ENCODE measurements at regions not wholly inside any gene's neighbourhood (a gene's known extent, or its start where the extent isn't known, plus 50 kb on each side); places are given as distances from the start of the nearest gene placed in this dataset.
"Not testable (repeated sequence)": the region's sequence is repeated elsewhere in the genome, so short reads cannot be mapped to it uniquely, and the experiment has no call there.

DNA sequence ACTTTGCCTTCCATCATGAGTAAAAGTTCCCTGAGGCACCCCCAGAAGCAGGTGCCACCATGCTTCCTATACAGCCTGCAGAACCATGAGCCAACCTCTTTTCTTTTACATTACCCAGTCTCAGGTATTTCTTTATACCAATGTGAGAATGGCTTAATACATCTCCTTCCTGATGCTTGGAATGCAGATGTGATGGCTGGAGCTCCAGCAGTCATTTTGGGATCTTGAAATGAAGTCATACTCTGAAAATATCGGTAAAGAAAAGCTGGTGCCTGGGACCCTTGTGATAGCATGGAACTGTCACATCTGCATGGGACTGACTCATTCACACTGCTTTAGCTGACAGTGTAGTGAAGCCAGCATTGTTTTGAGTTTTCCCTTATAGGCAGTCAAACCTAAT is 634.5 kb upstream of the NRP1 start:
- no peaks in the 10 kb centered on the region for H3K27me3 Mint-ChIP-seq (ENCODE audit: low read depth)
- TF ChIP-seq, protein P1, sequence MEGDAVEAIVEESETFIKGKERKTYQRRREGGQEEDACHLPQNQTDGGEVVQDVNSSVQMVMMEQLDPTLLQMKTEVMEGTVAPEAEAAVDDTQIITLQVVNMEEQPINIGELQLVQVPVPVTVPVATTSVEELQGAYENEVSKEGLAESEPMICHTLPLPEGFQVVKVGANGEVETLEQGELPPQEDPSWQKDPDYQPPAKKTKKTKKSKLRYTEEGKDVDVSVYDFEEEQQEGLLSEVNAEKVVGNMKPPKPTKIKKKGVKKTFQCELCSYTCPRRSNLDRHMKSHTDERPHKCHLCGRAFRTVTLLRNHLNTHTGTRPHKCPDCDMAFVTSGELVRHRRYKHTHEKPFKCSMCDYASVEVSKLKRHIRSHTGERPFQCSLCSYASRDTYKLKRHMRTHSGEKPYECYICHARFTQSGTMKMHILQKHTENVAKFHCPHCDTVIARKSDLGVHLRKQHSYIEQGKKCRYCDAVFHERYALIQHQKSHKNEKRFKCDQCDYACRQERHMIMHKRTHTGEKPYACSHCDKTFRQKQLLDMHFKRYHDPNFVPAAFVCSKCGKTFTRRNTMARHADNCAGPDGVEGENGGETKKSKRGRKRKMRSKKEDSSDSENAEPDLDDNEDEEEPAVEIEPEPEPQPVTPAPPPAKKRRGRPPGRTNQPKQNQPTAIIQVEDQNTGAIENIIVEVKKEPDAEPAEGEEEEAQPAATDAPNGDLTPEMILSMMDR (IDR thresholded peaks at IDR 0.05; ENCODE audit: unreplicated experiment in 3 of 3): no peak
- H3K4me1 Mint-ChIP-seq: peaks cover 4% of the 10 kb centered on the region
- no peak overlapping the region for H3K27ac Mint-ChIP-seq
- H3K4me3 Mint-ChIP-seq: no peak overlapping the region
- H3K36me3 Mint-ChIP-seq (ENCODE audit: low read depth): peaks cover 4% of the 10 kb centered on the region
- H3K9me3 Mint-ChIP-seq: no peaks in the 10 kb centered on the region

DNA sequence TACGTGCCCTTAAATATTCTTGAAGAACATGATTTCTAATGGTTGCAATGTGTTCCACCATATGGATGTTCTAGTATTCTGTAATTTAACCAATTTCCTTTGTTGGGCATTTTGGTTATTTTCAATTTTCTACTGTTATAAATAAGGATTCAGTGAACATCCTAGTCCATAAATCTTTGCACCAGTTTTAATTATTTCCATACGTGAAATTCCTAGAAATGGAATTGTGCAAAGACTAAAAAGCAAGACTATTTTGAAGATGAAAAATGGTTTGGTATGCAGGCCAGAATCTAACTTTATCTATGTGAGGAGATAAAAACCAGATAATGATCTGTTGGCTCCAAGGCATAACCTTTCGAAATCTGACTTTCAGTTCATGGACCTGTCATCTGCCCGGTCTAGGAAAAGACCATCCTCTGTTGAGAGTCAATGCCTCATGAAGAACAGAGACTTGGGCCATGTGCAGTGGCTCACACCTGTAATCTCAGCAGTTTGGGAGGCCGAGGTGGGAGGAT is 633.2 kb upstream of the NRP1 start:
- peaks cover 4% of the 10 kb centered on the region for H3K4me1 Mint-ChIP-seq
- TF ChIP-seq, protein P1 (IDR thresholded peaks at IDR 0.05; ENCODE audit: unreplicated experiment in 3 of 3): no peak
- no peaks in the 10 kb centered on the region for H3K9me3 Mint-ChIP-seq
- H3K27ac Mint-ChIP-seq: no peak overlapping the region
- H3K27me3 Mint-ChIP-seq (ENCODE audit: low read depth): no peaks in the 10 kb centered on the region
- peaks cover 4% of the 10 kb centered on the region for H3K36me3 Mint-ChIP-seq (ENCODE audit: low read depth)
- no peak overlapping the region for H3K4me3 Mint-ChIP-seq

DNA sequence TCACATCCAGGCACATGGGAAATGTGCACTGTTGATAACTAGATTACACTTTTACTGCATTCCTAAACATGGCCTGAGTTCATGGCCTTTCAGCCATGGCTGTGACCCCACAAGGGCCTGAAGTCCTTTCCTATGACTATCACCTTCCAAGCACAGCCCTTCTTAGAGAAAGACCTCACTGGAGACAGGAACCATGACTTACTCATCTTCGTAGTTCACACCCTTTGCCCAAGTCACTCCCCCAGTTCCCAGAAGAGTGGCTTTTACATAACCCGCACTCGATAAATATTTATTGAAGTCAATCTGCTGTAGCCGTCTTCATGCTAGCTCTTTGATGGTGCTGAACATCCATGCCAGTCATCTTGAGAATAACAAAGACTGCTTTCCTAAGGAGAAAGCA is 632.5 kb upstream of the NRP1 start:
- TF ChIP-seq, protein P1 (IDR thresholded peaks at IDR 0.05; ENCODE audit: unreplicated experiment in 3 of 3): no peak
- Mint-ChIP-seq H3K27ac (no peak overlapping the region), H3K36me3 (ENCODE audit: low read depth) (peaks cover 4% of the 10 kb centered on the region), H3K9me3 (no peaks in the 10 kb centered on the region), H3K4me3 (no peak overlapping the region), H3K27me3 (ENCODE audit: low read depth) (no peaks in the 10 kb centered on the region), H3K4me1 (peaks cover 4% of the 10 kb centered on the region)

DNA sequence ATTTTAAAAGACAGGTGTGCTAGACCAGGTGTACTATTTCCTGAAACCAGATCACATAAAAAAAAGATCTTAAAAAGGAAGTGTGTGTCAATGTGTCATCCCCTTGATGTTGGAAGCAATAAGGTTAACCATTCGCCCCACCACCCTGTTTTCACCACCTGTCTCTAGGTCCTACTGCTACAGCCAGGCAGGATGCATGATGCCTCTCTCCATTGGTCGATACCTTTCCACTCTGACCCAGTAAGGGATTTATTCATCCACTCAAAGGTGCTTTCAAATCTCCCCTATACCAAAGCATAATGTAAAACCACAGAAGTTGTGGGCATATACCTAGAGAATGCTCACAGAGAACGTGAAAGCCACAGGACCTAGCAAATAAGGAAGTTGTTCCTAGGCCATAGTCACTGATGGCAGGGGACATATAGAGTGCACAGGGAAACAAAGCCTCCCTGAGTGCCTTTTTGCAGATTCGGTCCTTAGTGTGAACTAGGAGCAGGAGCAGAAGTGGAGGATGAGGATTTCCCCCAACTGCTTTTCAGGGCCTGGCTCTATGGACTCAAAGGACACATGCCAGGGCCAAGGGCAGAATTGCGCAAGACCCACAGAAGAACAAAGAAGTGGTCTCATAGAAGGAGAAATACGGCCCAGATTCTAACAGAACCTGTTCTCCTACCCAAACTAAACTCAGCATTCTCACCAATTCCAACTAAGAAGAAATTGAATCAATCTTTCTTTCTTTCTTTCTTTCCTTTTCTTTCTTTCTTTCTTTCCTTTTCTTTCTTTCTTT is 631.5 kb upstream of the NRP1 start:
- H3K9me3 Mint-ChIP-seq: no peaks in the 10 kb centered on the region
- H3K36me3 Mint-ChIP-seq (ENCODE audit: low read depth): peaks cover 4% of the 10 kb centered on the region
- TF ChIP-seq, protein P1 (IDR thresholded peaks at IDR 0.05; ENCODE audit: unreplicated experiment in 3 of 3): no peak
- H3K27ac Mint-ChIP-seq: no peak overlapping the region
- peaks cover 4% of the 10 kb centered on the region for H3K4me1 Mint-ChIP-seq
- H3K4me3 Mint-ChIP-seq: no peak overlapping the region
- no peaks in the 10 kb centered on the region for H3K27me3 Mint-ChIP-seq (ENCODE audit: low read depth)

DNA sequence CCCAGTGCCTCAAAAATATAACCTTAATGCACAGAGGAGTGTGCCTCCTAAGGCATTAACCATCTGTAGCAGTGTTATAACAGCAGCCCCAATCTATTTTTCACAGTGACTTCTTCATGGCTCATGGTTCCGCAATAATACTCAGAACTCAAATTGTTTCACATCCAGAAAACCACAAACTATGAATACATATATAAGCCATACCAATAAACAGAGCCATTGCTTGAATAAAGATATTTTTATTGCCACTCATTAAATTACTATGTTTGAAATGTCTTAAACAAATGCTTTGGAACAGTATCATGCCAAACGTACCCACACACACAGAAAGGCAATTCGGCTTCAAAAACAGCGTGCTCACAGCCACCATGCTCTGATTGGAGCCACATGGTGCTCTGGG is 629.3 kb upstream of the NRP1 start:
- no peak overlapping the region for H3K27ac Mint-ChIP-seq
- no peaks in the 10 kb centered on the region for H3K36me3 Mint-ChIP-seq (ENCODE audit: low read depth)
- TF ChIP-seq, protein P1 (IDR thresholded peaks at IDR 0.05; ENCODE audit: unreplicated experiment in 3 of 3): no peak
- H3K9me3 Mint-ChIP-seq: no peaks in the 10 kb centered on the region
- H3K4me3 Mint-ChIP-seq: no peak overlapping the region
- H3K4me1 Mint-ChIP-seq: no peaks in the 10 kb centered on the region
- H3K27me3 Mint-ChIP-seq (ENCODE audit: low read depth): no peaks in the 10 kb centered on the region

DNA sequence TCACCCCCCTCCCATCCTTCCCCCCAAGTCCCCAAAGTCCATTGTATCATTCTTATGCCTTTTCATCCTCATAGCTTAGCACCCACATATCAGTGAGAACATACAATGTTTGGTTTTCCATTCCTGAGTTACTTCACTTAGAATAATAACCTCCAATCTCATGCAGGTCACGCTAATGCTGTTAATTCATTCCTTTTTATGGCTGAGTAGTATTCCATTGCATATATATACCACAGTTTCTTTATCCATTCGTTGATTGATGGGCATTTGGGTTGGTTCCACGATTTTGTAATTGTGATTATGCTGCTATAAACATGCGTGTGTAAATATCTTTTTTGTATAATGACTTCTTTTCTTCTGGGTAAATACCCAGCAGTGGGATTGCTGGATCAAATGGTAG is 621.9 kb upstream of the NRP1 start:
- H3K36me3 Mint-ChIP-seq (ENCODE audit: low read depth); H3K4me3 Mint-ChIP-seq; H3K27ac Mint-ChIP-seq; H3K4me1 Mint-ChIP-seq; H3K27me3 Mint-ChIP-seq (ENCODE audit: low read depth): not testable (repeated sequence)
- peaks cover 12% of the 10 kb centered on the region for H3K9me3 Mint-ChIP-seq

Data from nephron (organoid).